GM12878 (cell line): ENCODE measurements at regions not wholly inside any gene's neighbourhood (a gene's known extent, or its start where the extent isn't known, plus 50 kb on each side); places are given as distances from the start of the nearest gene placed in this dataset.

ENCODE experiments used
- ATAC-seq: fragments of 200-7000 bp; cut with Tn5 transposase; 3 replicates; pipeline ENCODE4 v1.9.1; 2020; ENCODE audit warnings: mild to moderate bottlenecking, moderate library complexity
- BruUV-seq: library from RNA; stranded (reverse); fragments of 400-500 nt; replicated peaks from 2 replicates; lab custom pipeline; 2021; lab: Mats Ljungman, UMichigan
- CTCF ChIA-PET: fragments of 300-600 bp; sonication (Branson Sonifier 250); formaldehyde crosslinking; extraction: SDS; loops from one replicate; lab custom pipeline; 2021; ENCODE audit warnings: inconsistent platforms; lab: Yijun Ruan, JAX
- POLR2A ChIA-PET: fragments of 350-600 bp; formaldehyde crosslinking; extraction: SDS; loops from one replicate; lab custom pipeline; 2021; ENCODE audit warnings: inconsistent platforms; lab: Charles Lee
- RAD21 ChIA-PET: fragments of 300-600 bp; sonication (Branson Sonifier 250); formaldehyde crosslinking; loops from one replicate; lab custom pipeline; 2023; ENCODE audit warnings: antibody characterized with exemption; ENCODE audit not compliant: unreplicated experiment; lab: Charles Lee
- SMC1A ChIA-PET: fragments of 300-600 bp; sonication (Branson Sonifier 250); formaldehyde crosslinking; loops from one replicate; lab custom pipeline; 2023; ENCODE audit not compliant: unreplicated experiment, uncharacterized antibody; lab: Charles Lee
- DNase-seq: peaks from one replicate; pipeline ENCODE4 v3.0.0-alpha.2; 2011; ENCODE audit warnings: low read depth, low spot score
- FAIRE-seq: peaks from 3 replicates; lab custom pipeline; 2011; peaks lifted over from hg19 to GRCh38; lab: Jason Lieb, UNC
- H2AFZ ChIP-seq: 2 replicates; pipeline ENCODE4 v1.6.0; 2011; ENCODE audit warnings: low read depth, low read length, control low read depth; ENCODE audit not compliant: control insufficient read depth
- H3K27ac ChIP-seq: 2 replicates; pipeline ENCODE4 v1.5.1; 2011; ENCODE audit warnings: control low read depth; ENCODE audit not compliant: control insufficient read depth, insufficient read depth
- H3K27me3 ChIP-seq, 2 experiments: replicated peaks in 1 of 2; 2 replicates each; pipeline versions ENCODE4 v1.6.0 to v1.6.1; 2011; ENCODE audit warnings: low read length in 1 of 2; ENCODE audit not compliant: control insufficient read depth in 2 of 2, insufficient read depth in 2 of 2
- H3K36me3 ChIP-seq, 2 experiments: 2 replicates each; pipeline ENCODE4 v1.5.1; 2011; ENCODE audit warnings: low read length in 1 of 2; ENCODE audit not compliant: control insufficient read depth in 2 of 2, insufficient read depth in 2 of 2
- H3K4me1 ChIP-seq: 2 replicates; pipeline ENCODE4 v1.6.1; 2011; ENCODE audit warnings: mild to moderate bottlenecking, low read length, moderate library complexity, mixed read lengths; ENCODE audit not compliant: control insufficient read depth, insufficient read depth
- H3K4me2 ChIP-seq: 2 replicates; pipeline ENCODE4 v1.6.0; 2011; ENCODE audit warnings: control low read depth; ENCODE audit not compliant: control insufficient read depth, insufficient read depth
- H3K4me3 ChIP-seq: fragments of 200-600 bp; sonication (generic); 2 replicates; pipeline ENCODE4 v1.5.1; 2016
- H3K79me2 ChIP-seq: 2 replicates; pipeline ENCODE4 v1.6.0; 2011; ENCODE audit warnings: low read length; ENCODE audit not compliant: control insufficient read depth, insufficient read depth
- H3K9ac ChIP-seq: 2 replicates; pipeline ENCODE4 v1.8.0; 2011; ENCODE audit warnings: low read length, control low read depth, mixed read lengths; ENCODE audit not compliant: control insufficient read depth, insufficient read depth
- H3K9me3 ChIP-seq: replicated peaks from 3 replicates; pipeline ENCODE4 v1.5.1; 2011; ENCODE audit warnings: mild to moderate bottlenecking, low read length; ENCODE audit not compliant: control insufficient read depth, insufficient read depth
- H4K20me1 ChIP-seq: 2 replicates; pipeline ENCODE4 v1.6.0; 2011; ENCODE audit not compliant: control insufficient read depth, insufficient read depth
- ATF7 ChIP-seq: fragments of 450-650 bp; IDR thresholded peaks from 2 replicates; pipeline ENCODE4 v1.6.1; 2016; ENCODE audit warnings: low read depth, mild to moderate bottlenecking
- BMI1 ChIP-seq: fragments of 450-650 bp; IDR thresholded peaks from 2 replicates; pipeline ENCODE4 v1.6.1; 2016; ENCODE audit warnings: mild to moderate bottlenecking, moderate library complexity, borderline replicate concordance
- CEBPB ChIP-seq, 2 experiments: fragments of 150-350 bp in 1 of 2; IDR thresholded peaks; 2 replicates each; pipeline ENCODE4 v1.6.1; 2012 to 2014; ENCODE audit warnings: low read depth in 2 of 2, low read length in 2 of 2, borderline replicate concordance in 1 of 2, inconsistent platforms in 1 of 2
- FOXM1 ChIP-seq: IDR thresholded peaks from 2 replicates; pipeline ENCODE4 v1.6.1; 2012; ENCODE audit warnings: low read depth, mild to moderate bottlenecking, inconsistent platforms, low read length, moderate library complexity
- NFIC ChIP-seq: IDR thresholded peaks from 2 replicates; pipeline ENCODE4 v1.6.1; 2012; ENCODE audit warnings: low read depth, mild to moderate bottlenecking, inconsistent platforms, low read length, moderate library complexity
- PAX8 ChIP-seq: fragments of 450-650 bp; IDR thresholded peaks from 2 replicates; pipeline ENCODE4 v1.6.1; 2017; ENCODE audit warnings: mild to moderate bottlenecking, moderate library complexity
- POLR2A ChIP-seq: IDR thresholded peaks from 2 replicates; pipeline ENCODE4 v1.6.1; 2011; ENCODE audit warnings: low read depth, mild to moderate bottlenecking, low read length
- RCOR1 ChIP-seq: conservative IDR thresholded peaks from 2 replicates; pipeline ENCODE4 v1.6.1; 2012; ENCODE audit warnings: low read depth, low read length, improper control_type of control experiment
- SKIL ChIP-seq: fragments of 450-650 bp; IDR thresholded peaks from 2 replicates; pipeline ENCODE4 v1.6.1; 2017; ENCODE audit warnings: mild to moderate bottlenecking, low read depth, inconsistent platforms; ENCODE audit not compliant: poor library complexity, severe bottlenecking
- SMAD1 ChIP-seq: fragments of 450-650 bp; IDR thresholded peaks from 2 replicates; pipeline ENCODE4 v1.6.1; 2018; ENCODE audit warnings: mild to moderate bottlenecking, low read depth; ENCODE audit not compliant: partially characterized antibody
- SREBF2 ChIP-seq: IDR thresholded peaks from 2 replicates; pipeline ENCODE4 v1.6.1; 2012; ENCODE audit warnings: mild to moderate bottlenecking, low read length
- USF2 ChIP-seq: IDR thresholded peaks from 2 replicates; pipeline ENCODE4 v1.6.1; 2011; ENCODE audit warnings: low read depth, low read length, improper control_type of control experiment, borderline replicate concordance
- YBX1 ChIP-seq: fragments of 450-650 bp; IDR thresholded peaks from 2 replicates; pipeline ENCODE4 v1.6.1; 2016; ENCODE audit warnings: antibody characterized with exemption
- ZNF207 ChIP-seq: fragments of 450-650 bp; IDR thresholded peaks from 2 replicates; pipeline ENCODE4 v1.6.1; 2014; ENCODE audit warnings: antibody characterized with exemption, mild to moderate bottlenecking, borderline replicate concordance
- WGBS: methylation state at CpG from one replicate; pipeline ENCODE4 v1.1.6; 2016; ENCODE audit warnings: low lambda C conversion rate; ENCODE audit not compliant: insufficient replicate concordance, insufficient coverage; ENCODE audit errors: missing lambda C conversion rate; 5-methylcytosine and 5-hydroxymethylcytosine counted together
- in situ Hi-C: fragments of 300-500 bp; cut with MboI; formaldehyde crosslinking; loops from 9 replicates; pipeline ENCODE4 v1.14.3; 2018; ENCODE audit warnings: mixed read lengths
- intact Hi-C: fragments of 100-400 bp; cut with micrococcal nuclease; formaldehyde crosslinking; loops from one replicate; pipeline ENCODE4 v1.14.2; 2022; ENCODE audit not compliant: unreplicated experiment
- TF ChIP-seq, protein P1 (sequence below): fragments of 450-650 bp; formaldehyde crosslinking; IDR thresholded peaks from 2 replicates; pipeline ENCODE4 v1.4.0; 2020; ENCODE audit warnings: mild to moderate bottlenecking, moderate library complexity
- TF ChIP-seq, protein P2 (sequence below): IDR thresholded peaks from 2 replicates; pipeline ENCODE4 v1.6.1; 2011; ENCODE audit warnings: mild to moderate bottlenecking, low read depth, low read length, moderate library complexity; ENCODE audit not compliant: insufficient replicate concordance

DNA sequence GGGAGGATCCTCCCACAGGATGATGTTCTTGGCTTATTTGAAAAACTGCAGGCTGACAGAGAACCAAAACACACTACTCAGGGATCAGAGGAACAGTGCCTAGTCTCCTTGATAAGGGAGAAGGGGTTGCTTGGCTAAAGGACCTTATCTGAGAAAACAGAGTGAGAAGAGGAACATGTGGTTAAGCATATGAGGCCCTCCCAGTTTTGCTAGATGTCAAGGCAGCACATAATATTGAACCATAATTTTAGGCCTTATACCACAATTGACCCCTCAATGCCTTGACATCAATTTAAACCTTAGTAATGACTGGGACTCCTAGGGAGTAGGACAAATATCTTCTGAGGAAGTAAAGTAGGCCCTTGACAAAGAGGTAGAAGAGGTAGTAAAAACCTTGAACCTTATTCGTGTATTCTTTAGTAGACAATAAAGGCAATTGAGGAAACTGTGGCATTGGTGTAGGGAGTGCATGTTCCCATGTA, 79.3 kb downstream of the TEX13C start (continued):
- no peak for TF ChIP-seq YBX1
- TF ChIP-seq, protein P1, sequence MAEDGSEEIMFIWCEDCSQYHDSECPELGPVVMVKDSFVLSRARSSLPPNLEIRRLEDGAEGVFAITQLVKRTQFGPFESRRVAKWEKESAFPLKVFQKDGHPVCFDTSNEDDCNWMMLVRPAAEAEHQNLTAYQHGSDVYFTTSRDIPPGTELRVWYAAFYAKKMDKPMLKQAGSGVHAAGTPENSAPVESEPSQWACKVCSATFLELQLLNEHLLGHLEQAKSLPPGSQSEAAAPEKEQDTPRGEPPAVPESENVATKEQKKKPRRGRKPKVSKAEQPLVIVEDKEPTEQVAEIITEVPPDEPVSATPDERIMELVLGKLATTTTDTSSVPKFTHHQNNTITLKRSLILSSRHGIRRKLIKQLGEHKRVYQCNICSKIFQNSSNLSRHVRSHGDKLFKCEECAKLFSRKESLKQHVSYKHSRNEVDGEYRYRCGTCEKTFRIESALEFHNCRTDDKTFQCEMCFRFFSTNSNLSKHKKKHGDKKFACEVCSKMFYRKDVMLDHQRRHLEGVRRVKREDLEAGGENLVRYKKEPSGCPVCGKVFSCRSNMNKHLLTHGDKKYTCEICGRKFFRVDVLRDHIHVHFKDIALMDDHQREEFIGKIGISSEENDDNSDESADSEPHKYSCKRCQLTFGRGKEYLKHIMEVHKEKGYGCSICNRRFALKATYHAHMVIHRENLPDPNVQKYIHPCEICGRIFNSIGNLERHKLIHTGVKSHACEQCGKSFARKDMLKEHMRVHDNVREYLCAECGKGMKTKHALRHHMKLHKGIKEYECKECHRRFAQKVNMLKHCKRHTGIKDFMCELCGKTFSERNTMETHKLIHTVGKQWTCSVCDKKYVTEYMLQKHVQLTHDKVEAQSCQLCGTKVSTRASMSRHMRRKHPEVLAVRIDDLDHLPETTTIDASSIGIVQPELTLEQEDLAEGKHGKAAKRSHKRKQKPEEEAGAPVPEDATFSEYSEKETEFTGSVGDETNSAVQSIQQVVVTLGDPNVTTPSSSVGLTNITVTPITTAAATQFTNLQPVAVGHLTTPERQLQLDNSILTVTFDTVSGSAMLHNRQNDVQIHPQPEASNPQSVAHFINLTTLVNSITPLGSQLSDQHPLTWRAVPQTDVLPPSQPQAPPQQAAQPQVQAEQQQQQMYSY (CRISPR knock-in tag), result no peak
- TF ChIP-seq, protein P2, sequence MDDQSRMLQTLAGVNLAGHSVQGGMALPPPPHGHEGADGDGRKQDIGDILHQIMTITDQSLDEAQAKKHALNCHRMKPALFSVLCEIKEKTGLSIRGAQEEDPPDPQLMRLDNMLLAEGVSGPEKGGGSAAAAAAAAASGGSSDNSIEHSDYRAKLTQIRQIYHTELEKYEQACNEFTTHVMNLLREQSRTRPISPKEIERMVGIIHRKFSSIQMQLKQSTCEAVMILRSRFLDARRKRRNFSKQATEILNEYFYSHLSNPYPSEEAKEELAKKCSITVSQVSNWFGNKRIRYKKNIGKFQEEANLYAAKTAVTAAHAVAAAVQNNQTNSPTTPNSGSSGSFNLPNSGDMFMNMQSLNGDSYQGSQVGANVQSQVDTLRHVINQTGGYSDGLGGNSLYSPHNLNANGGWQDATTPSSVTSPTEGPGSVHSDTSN, result no peak
- no peak for TF ChIP-seq SREBF2
- TF ChIP-seq USF2, result no peak
- TF ChIP-seq FOXM1, result no peak

GRCh38 chrX:125402807-125403206, 83.1 kb downstream of the TEX13C start:
- intact Hi-C loops, result no loop called here
- ChIA-PET RAD21 (no interaction called here), POLR2A (no interaction called here), SMC1A (no interaction called here), CTCF (no interaction called here)
- FAIRE-seq (no peak), DNase-seq (no peak), ATAC-seq (no peak)
- TF ChIP-seq POLR2A (no peak), SMAD1 (no peak), BMI1 (no peak), CEBPB (IDR thresholded peaks at IDR 0.05; ENCODE audit: borderline replicate concordance in 1 of 2, low read depth in 2 of 2, low read length in 2 of 2) (no peak), PAX8 (no peak), SKIL (no peak), NFIC (no peak), ZNF207 (no peak), ATF7 (no peak), RCOR1 (no peak)
- Histone ChIP-seq H3K36me3 (no peaks in the 10 kb centered on the region), H3K4me1 (no peaks in the 10 kb centered on the region), H4K20me1 (no peaks in the 10 kb centered on the region), H3K27me3 (no peaks in the 10 kb centered on the region), H3K4me3 (no peak overlapping the region), H3K79me2 (no peaks in the 10 kb centered on the region), H2AFZ (no peak overlapping the region), H3K4me2 (no peak overlapping the region), H3K9ac (no peak overlapping the region), H3K9me3 (no peaks in the 10 kb centered on the region), H3K27ac (no peak overlapping the region)
- in situ Hi-C loops, result no loop called here
- no TSS peak for BruUV-seq
- 42% methylated on average over 2 of the region's 2 CpGs for WGBS
